ENCODE measurements at regions not wholly inside any gene's neighbourhood (a gene's known extent, or its start where the extent isn't known, plus 50 kb on each side); places are given as distances from the start of the nearest gene placed in this dataset.

DNA sequence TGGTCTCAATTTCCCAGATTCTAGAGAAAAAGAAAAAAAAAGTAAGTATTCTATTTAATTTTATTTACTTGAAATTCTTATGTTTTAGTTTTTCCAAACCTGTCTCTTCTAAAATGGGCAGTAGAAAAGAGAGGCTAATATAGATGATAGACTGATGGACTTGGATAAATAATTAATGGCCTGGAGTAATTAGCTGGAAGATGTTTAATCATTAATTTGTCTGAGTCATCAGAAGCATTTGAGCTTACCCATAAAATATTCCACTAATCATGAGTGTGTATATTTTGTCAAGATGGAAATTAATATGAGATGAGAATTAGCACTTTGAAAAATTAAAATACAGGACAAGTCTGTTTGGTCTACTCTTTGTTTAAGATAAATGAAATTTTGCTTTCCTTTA is 212.1 kb upstream of the MIR17HG start:
- no peak for DNase-seq (ENCODE audit: low spot score)

DNA sequence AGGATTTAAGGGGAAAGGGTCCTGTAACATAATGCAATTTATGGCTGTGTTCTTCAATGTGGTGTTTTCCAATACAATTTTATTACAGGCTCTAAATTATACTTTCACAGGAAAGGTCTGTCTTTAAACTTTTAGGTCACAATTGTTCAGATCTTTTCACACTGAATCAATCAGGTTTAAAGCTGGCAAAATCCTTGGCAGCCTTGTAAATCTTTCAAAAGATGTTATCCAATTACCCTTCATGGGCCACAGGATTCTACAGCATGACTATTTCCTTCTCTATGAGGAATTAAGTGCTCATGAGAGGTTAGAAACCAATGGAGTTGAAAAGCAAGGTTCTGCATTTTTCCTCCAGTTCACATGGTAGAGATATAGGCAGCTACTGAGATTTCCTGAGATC is 211.5 kb upstream of the MIR17HG start:
- DNase-seq (ENCODE audit: low spot score), result no peak

DNA sequence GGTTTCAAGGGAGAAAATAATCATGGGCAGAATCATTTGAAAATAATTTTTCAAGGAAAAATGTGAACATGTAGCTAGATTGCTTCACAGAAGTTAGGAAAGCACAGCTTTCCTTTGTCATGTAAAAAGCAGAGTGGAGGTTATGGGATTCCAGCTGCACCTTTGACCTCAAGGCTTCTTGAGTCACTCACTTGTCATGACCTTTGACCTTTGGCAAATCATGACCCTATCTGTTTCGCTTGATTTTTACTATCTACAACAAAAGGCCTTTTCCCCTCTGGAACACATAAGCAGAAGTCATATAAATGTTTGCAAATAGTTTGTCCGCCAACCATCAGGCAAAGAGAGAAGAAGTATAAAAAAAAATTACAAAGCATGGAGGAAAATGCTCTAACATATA is 210.7 kb upstream of the MIR17HG start:
- DNase-seq (ENCODE audit: low spot score), result no peak

DNA sequence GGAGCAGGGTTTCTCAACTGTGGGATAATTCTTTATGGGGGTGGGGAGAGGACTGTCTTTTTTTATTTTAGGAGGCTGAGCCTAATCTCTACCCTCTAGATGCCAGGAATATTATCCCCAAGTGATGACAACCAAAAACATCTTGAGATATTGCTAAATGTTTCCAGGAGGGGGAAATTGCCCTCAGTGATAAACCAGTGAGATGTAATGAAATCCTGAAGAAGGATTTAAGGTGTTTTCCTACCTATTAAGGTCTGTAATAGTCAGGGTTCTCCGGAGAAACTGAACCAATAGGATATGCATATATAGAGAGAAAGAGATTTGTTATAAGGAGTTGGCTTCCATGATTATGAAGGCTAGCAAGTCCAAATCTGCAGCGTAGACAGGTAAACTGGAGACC is 208.3 kb upstream of the MIR17HG start:
- DNase-seq (ENCODE audit: low spot score), result no peak

DNA sequence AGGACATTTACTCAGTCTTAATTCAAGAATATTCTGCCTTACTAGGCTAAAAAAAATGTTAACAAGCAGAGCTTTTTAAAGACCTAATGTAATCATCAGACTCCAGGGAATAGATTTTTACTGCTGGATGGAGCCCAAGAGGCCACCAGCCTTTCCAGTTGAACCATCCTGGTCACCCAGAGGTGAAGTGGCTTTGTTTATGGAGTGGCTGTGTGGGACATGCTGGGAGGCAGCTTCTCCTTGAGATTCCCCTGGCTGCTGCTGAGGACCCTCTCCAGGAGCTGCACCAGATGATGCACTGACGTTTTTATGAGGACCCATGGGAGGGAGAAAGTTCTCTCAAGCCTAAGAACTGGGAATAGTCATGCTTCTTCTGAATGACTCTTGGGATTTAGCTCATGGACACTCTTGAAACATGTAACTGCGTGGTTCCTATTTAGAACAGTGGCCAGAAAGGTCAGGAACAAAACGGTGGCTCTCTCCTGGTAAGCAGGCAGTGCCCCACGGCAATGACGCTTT is 205.9 kb upstream of the MIR17HG start:
- DNase-seq (ENCODE audit: low spot score), result no peak

DNA sequence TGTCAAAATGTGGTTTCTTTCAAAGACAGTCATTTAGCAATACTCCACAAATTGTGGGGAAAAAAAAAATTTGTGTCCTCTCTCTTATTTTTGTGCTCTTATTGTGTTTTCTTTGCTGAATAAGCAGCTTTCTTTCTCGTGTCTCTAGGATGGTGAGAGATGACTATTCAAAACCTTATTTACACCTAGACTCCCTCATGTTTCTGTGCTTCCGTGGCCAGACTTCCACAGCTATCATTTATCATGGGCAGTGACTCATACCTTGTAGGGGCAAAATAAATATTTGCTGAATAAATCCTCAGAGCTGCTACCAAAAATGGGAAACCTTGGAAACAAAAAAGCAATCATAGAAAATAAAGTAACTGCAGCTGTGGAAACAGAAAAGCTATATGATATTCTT is 204.9 kb upstream of the MIR17HG start:
- DNase-seq (ENCODE audit: low spot score), result no peak

DNA sequence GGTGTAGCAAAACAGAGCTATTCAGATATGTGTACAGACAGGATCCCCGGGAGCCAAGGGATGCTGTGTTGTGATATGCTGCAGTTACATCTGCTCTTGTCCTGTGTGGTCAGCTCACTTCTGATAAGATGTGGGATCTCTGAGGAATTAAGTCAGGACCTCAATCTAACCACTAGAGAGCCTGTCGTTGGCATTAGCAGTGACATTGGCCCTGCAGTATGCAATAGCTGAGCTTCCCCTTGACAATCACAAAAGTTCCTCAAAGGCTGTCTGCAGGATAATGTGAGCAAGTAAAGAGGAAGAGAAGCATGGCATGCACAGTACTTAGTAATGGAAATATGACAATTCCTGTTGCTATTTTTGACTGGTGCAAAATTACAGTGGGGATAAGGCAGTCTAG is 203.4 kb upstream of the MIR17HG start:
- DNase-seq (ENCODE audit: low spot score), result no peak

DNA sequence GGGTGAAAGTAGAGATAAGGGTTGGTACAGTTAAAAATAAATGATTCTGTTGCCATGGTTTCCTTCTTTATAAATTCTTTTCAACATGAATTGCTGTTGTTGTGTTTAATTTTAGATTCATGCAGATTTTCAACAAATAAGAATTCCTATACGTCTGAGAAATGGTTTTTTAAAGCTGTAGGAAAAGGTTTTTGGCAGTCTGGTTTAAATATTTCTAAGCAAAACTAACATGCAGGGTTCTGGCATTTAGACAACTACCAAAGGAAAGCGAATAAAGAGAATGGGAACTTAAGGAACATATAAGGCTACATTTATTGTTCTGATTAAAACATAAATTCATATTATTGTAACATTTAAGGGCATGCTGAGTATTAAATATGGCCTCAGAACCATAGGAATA is 203.0 kb upstream of the MIR17HG start:
- DNase-seq (ENCODE audit: low spot score), result no peak

DNA sequence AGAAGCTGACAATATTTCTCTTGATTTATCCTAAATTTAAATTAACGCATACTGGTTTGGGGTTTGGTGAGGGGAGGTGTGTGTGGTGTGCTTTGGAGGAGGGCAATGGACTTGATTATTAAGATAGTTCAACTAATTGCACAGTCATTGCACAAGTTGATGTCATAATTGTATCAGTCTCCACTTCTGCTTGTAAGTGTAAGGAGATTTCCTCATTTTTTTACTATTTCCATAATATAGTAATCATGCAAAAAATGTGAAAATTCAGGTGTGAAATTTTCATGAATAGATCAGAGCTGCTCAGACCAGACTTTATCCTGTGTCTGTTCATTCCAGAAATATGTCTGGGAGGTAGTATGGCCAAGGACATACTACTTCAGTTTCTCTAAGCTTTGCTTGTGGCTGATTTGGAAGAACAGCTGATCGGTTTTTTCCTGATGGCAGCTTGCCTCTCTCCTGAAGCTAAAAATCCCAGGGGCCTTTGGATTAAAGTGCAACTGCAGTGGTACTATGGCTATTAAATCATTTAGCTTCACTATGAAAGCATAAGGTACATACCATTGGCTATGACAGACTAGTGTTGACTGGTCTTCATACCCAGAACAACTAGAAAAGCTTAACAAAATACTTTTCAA is 201.8 kb upstream of the MIR17HG start:
- DNase-seq (ENCODE audit: low spot score), result no peak

DNA sequence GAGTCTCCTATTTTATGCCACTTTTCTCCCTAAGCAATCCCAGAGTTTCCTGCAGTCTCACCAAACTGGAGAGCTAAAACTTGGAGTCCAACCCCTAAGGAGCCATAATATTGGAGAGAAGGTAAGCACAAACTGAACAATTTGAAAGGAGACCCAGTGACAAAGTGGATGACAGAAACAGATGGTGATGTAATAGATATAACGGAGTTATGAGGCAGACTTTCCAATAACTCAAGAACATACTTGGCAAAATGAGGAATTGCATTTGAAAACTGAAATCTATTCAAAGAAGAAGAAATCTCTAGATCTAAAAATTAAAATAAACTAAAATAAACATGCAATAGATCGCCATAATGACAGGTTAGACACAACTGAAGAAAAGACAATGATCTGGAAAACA is 200.9 kb upstream of the MIR17HG start:
- no peak for DNase-seq (ENCODE audit: low spot score)

DNA sequence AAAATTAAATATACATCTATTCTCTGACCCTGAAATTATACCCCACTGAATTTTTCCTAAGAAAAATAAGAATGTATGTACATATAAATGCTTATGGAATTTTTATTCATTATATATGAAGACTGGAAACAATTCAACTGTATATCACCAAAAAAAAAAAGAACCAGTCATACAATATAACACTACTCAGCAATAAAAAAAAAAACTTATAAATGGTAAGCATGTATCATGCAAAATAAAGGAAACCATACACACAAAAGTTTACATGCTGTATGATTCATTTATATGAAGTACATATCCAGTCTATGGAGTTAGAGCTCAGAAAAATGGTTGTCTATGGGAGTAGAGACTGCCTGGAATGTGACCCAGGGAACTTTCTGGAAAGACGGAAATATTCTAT is 199.4 kb upstream of the MIR17HG start:
- no peak for DNase-seq (ENCODE audit: low spot score)

DNA sequence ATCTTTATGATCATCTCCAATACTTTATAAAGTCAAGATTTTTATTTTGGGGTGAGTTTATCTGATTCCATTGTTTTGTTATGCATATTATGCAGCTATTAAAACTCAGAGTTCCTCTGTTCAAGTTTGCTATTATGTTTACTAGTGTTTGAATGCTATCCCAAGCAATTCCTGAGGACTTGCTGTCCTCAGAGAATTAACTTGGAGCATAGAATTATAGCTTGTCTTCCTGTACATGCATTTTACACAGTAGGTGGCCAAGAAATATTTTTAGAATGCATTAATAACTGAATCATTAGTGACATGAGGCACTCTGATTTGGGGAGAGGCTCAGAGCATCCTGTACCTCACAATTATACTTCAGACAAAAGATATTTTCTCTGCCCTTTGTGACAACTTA is 195.6 kb upstream of the MIR17HG start:
- no peak for DNase-seq (ENCODE audit: low spot score)

DNA sequence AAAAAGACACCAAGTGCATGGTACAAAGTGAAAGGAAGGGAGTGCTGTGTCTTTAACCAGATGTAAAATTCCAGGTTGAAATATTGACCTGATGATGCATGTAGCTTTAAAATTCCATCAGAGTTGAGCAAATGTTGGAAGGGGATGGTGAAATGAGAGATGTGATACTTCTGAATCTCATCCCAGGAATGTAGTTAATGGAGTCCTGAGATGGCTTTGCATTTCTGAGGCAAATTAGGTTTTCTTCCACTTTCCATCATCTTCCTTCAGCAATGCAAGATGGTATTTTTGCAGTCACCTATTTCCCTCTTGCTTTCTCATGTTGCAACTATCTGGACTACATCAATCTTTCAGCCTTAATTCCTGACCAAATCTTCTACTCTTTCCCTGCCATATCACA is 194.1 kb upstream of the MIR17HG start:
- DNase-seq (ENCODE audit: low spot score), result no peak

DNA sequence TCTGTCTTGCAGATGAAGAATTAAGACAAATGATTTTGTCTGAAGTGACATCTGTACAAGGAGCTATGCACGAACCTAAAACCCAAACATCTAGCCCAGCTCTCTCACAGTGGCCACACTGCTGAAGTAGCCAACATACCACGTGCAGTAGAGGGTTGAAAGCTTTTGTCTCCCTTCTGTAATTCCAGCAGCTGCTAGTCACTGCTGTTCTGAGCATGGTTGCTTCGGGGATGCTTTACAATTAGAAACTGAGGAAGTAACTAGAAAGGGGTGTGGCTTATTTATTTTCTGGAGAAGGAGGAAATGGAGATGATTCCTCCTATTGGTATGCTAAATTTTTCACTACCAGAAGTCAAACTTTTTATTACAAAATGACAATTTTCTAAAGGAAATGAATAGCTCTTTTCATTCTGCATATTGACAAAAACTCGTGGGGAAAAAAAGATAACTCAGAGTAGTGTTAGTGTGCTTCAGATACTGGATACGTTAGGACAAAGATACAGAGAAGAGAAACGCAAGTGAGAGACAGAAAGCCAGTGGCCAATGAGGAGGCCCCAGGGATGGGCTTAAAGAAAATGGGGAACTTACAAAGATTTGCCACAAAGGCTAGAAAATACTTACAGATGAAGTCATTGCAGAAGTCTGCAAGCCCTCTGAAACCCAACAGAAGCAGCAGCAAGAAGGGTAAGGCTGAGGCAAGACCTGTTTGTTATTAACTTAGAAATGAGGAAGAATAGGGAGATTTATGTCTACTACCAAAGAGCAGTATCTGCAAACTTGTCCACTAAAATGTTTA is 192.7 kb upstream of the MIR17HG start:
- DNase-seq (ENCODE audit: low spot score), result no peak

DNA sequence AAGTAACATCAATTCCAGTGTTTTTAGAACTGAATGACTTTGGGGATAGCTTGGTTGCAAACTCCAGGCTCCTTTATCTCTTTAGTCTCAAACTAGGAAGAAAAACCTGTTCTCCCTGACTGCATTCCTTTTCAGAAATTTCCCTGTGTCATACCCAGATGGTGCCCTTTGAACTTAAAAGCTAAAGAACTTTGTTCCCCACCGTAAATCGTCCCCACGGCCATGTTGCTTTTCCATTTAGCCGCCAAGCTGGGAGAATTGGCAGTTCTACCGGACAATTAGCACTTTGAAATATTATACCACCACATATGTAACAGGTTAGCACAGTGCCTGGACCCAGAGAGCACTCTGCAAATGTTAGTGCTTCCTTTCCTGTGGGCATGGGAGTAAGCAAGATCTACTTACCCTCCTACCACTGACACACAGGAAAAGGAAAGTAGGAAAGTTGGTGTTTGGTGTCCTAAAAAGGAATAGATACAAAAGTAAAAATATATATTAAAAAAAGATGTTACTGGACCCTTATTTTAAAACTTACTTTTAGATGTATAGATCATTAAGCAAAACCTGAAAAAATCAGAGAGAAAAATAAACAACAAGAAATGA is 191.9 kb upstream of the MIR17HG start:
- no peak for DNase-seq (ENCODE audit: low spot score)

DNA sequence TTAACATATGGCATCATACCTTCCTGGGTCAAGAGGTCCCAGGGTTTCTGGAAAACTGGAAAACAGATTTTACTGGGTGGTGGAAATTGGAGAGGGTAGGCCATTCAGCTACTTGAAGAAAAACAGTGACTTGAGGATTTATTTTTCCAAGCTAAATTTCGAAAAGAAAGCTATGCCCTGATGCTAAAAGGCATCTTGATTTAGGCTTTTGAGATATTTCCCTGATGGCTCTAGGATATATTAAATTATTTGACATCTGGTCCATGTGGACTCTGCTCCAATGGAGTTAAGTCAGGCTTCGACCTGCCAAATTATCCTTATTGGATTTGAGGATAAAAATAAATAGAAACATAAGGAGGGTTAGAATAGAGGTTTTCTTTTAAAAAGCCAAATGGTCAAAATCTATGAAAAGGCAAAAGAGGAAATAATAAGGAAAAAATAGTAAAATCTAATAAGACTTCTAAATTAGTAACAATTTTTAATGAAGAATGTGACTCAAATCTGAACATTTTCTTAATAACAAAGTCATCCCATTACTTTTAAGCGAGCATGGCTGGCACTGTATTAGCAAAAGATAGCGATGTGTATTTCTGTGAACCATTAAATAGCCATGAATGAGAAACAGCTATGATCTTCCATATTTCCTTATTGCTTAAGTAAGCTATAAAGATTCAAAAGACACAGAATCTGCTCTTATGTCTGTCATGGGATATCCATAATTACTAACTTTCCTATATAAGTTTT is 190.0 kb upstream of the MIR17HG start:
- no peak for DNase-seq (ENCODE audit: low spot score)

DNA sequence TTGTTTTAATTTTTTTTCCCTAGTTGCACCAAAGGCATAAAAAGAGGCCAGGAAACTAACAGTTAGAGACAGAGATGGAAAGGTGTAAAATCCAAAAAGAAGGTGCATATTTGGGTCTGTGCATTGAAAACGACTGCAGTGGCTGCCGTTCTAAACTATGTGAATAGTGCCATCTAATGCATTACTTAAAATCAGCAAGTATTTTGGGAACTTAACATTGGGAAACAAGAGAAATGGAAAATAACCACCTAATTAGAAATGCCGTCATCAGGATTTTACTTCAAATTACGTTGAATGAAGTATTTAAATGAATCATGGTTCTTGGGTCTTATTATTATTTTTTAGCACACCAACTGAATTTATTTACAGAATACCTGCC is 189.5 kb upstream of the MIR17HG start:
- DNase-seq (ENCODE audit: low spot score), result no peak

DNA sequence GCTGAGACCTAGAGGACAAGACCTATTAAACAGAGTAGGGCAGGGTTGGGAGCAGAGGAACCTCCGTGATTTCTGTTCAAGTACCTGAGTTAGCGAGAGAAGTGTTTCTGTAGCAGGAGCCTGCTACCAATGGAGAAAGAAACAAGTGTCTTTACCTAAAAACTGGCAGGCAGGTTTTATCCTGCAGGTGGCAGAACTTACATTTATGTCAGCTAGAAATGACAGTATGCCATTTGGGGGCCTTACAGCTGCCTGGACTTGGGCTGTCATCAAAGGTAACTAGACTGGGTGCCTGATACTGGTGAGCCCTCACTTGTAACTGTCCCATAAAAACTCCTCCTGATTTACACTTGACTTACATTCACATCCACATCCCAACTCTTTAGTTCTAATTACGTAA is 185.3 kb upstream of the MIR17HG start:
- DNase-seq (ENCODE audit: low spot score), result no peak

DNA sequence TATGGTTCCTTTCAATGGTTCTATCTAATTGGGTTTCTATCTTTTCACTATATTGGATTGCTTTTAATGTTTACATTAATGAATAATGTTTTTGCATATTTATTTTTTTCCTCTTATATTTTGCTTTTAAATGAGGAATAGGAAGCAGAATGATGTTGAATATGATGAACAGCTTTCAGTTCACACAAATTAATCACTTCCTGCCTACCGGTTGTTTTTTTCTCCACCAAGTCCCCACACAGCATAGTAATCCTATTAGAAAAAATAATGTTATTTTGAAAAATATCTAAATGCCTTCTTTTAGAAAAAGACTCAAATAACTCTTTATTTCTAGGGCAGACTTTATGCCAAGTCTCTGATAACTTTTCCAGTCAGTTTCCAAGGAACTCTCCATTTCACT is 184.9 kb upstream of the MIR17HG start:
- no peak for DNase-seq (ENCODE audit: low spot score)

DNA sequence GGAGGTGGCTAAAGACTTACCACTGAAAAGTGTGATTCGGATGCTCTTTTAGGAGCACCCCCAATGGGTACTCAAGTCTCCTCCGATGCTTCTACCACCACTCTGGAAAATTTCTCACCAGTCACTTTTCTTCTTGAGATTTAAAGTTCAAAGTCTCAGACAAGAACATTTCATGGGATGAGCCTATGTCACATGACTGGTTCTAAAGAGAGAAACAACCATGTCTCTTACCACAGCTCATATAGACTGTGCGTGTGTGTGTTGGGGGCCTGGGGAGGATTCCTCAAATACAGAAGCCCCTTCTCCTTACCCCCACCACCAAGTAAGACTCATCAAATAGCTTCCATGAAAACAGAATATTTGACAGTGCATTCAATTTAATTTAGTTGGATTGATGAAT is 181.7 kb upstream of the MIR17HG start:
- DNase-seq (ENCODE audit: low spot score), result no peak

DNA sequence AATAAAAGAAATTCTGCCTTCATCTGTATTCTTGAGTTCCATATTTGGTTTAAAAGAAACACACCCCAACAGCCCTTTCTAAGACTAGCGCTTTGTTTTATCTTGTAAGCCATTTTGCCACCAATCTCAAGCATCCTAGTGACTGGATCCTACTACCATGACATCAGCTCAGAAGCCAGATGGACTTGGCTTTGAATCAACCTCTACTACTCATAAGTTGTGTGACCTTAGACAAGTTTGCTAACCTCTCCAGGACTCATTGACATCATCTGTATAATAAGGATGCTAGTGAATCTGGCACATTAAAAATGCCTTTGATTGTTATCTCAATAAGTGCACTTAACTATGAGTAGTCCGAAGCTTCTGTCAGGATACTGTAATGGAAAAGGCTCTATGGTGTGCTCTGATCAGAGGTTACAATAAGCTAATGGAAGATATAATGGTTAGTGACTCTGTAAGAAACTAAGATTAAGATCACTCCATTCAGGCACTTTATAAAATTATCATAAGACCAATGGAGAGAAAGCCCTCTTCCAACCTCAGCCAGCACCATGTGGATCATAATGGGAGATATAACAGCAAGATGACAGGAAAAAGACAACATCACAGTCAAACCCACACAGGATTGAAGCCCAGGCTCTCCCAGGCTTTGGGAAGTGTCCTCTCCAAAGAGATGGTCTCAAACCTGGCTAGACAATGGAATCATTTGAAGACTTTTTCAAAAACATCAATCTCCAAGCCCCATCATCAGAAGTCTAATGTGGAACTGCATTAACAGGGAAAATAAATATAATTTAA is 180.6 kb upstream of the MIR17HG start:
- DNase-seq (ENCODE audit: low spot score), result no peak
